ENCODE measurements at regions not wholly inside any gene's neighbourhood (a gene's known extent, or its start where the extent isn't known, plus 50 kb on each side); places are given as distances from the start of the nearest gene placed in this dataset.

DNA sequence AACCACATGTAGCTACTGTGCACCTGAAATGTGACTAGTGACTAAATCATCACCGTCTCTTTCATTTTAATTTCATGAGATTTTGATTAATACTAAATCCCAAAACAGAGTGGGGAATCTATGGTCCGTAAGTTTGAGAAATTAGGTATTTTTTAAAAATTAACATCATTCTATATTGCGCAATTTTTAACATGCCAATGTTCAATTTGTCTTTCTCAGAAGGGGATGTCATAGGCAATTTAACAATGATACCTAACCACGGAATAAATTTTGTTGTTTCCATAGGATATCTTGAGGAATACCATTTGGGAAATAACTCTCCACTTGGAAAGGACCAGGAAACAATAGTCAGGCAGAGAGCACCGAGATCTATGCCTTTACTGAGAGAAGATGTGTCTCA lies 267.7 kb downstream of the FAM76B start:
- 91% methylated on average over 5 of the region's 5 CpGs; no CpG with 5 or more reads in 1 of the 2 experiments for WGBS, 2 experiments (ENCODE audit: extremely low coverage in 1 of 2, insufficient coverage in 1 of 2, insufficient read length in 1 of 2, insufficient replicate concordance in 2 of 2, low coverage in 1 of 2, low lambda C conversion rate in 2 of 2, missing lambda C conversion rate in 1 of 2)
- H3K4me1 ChIP-seq (replicated peaks in 1 of 4; ENCODE audit: control insufficient read depth in 3 of 4, insufficient read depth in 4 of 4, low read length in 3 of 4) = peaks cover 0 to 3% (median 1%) of the 10 kb centered on the region in 4 experiments; a peak in 2 of 7 replicates

More for the DNA sequence above, 267.7 kb downstream of the FAM76B start:
- no peak overlapping the region for H2BK120ac ChIP-seq (replicated peaks; ENCODE audit: low read depth, low read length)
- no peak overlapping the region for H3K14ac ChIP-seq (ENCODE audit: insufficient read length)
- H3K4me2 ChIP-seq (ENCODE audit: insufficient read depth in 1 of 2, low read depth in 2 of 2, low read length in 2 of 2) = no peak overlapping the region
- no peak overlapping the region for H3K27ac ChIP-seq (ENCODE audit: low read depth, low read length)
- no peak overlapping the region for H2AK5ac ChIP-seq (ENCODE audit: low read depth, low read length)
- no peaks in the 10 kb centered on the region for H3K79me1 ChIP-seq (ENCODE audit: low read depth, low read length)
- H3K36me3 ChIP-seq (ENCODE audit: control insufficient read depth in 2 of 4, insufficient read depth in 4 of 4, low read length in 3 of 4) = no peaks in the 10 kb centered on the region
- H3K9ac ChIP-seq (replicated peaks in 1 of 4; ENCODE audit: extremely low read depth in 1 of 4, low read depth in 3 of 4, low read length in 3 of 4) = no peak overlapping the region
- H2BK12ac ChIP-seq (ENCODE audit: low read depth, low read length) = no peak overlapping the region
- no peak overlapping the region for H2BK15ac ChIP-seq (ENCODE audit: low read length)
- no peaks in the 10 kb centered on the region for H3K79me2 ChIP-seq (ENCODE audit: control insufficient read depth in 1 of 2, insufficient read depth in 2 of 2, low read length in 2 of 2)
- no peaks in the 10 kb centered on the region for H3K27me3 ChIP-seq (replicated peaks in 1 of 4; ENCODE audit: control insufficient read depth in 3 of 4, extremely low read depth in 1 of 4, insufficient read depth in 3 of 4, low read length in 3 of 4)
- no peak overlapping the region for H2BK5ac ChIP-seq (ENCODE audit: low read depth, low read length)
- H3K56ac ChIP-seq (replicated peaks; ENCODE audit: insufficient read length, low read depth, low read length) = no peak overlapping the region
- H3K23me2 ChIP-seq (ENCODE audit: low read depth, low read length) = no peaks in the 10 kb centered on the region
- H2BK20ac ChIP-seq (ENCODE audit: low read length) = no peak overlapping the region
- ChIA-PET CTCF (ENCODE audit: partially characterized antibody) (interaction anchor here (0.6 kb wide), 1 partner anchor 14 kb away, joined by 5 read pairs; no protein-coding TSS in a partner anchor), POLR2A (ENCODE audit: partially characterized antibody) (no interaction called here)
- H4K5ac ChIP-seq (ENCODE audit: insufficient read length, low read depth, low read length) = no peak overlapping the region
- H3K4ac ChIP-seq (replicated peaks; ENCODE audit: insufficient read length, low read depth, low read length) = no peak overlapping the region
- H2AFZ ChIP-seq (ENCODE audit: low read length) = no peak overlapping the region
- no peak overlapping the region for H4K8ac ChIP-seq (ENCODE audit: extremely low read depth, insufficient read depth, low read length)
- H3K23ac ChIP-seq (ENCODE audit: insufficient read length) = no peak overlapping the region
- H3K9me3 ChIP-seq (ENCODE audit: insufficient read depth in 2 of 2, low read depth in 1 of 2, low read length in 1 of 2) = no peaks in the 10 kb centered on the region
- H4K20me1 ChIP-seq (replicated peaks in 1 of 2; ENCODE audit: control insufficient read depth in 1 of 2, insufficient read depth in 2 of 2, low read length in 2 of 2) = no peaks in the 10 kb centered on the region
- no peak for DNase-seq (ENCODE audit: low read depth in 1 of 2, low spot score in 2 of 2)
- no peak overlapping the region for H3K18ac ChIP-seq (ENCODE audit: extremely low read depth, low read length)
- H3K4me3 ChIP-seq (ENCODE audit: extremely low read depth in 1 of 4, insufficient read depth in 2 of 4, low read depth in 3 of 4, low read length in 4 of 4) = no peak overlapping the region
- TF ChIP-seq CEBPB (IDR thresholded peaks at IDR 0.05; ENCODE audit: low read depth, low read length) (peak; percentile 90), BCL11A (IDR thresholded peaks at IDR 0.05; ENCODE audit: low read depth in 2 of 2, low read length in 2 of 2) (no peak), CHD1 (IDR thresholded peaks at IDR 0.05; ENCODE audit: low read depth, low read length) (no peak)
- no peak overlapping the region for H4K91ac ChIP-seq (replicated peaks; ENCODE audit: insufficient read length, low read length)
- no peak for FAIRE-seq
